Neural cell (in vitro differentiated cells): ENCODE measurements at regions not wholly inside any gene's neighbourhood (a gene's known extent, or its start where the extent isn't known, plus 50 kb on each side); places are given as distances from the start of the nearest gene placed in this dataset.

Source experiments
- H2AFZ ChIP-seq: fragments of 200-600, 300-800 bp; sonication (generic), shearing (Covaris generic); 2 replicates; pipeline ENCODE4 v1.6.0; 2014; ENCODE audit warnings: low read depth, mild to moderate bottlenecking, antibody characterized with exemption, low read length, moderate library complexity
- H3F3A ChIP-seq: fragments of 200-600 bp; shearing (Covaris generic); 2 replicates; pipeline ENCODE4 v1.6.1; 2016; ENCODE audit warnings: mild to moderate bottlenecking, moderate library complexity, mixed read lengths, antibody characterized with exemption, low read length; ENCODE audit not compliant: insufficient read depth, poor library complexity, severe bottlenecking
- H3K27ac ChIP-seq: fragments of 200-600, 300-800 bp; sonication (generic), shearing (Covaris generic); 2 replicates; pipeline ENCODE4 v1.5.1; 2014; ENCODE audit warnings: mild to moderate bottlenecking, low read length, moderate library complexity
- H3K27me3 ChIP-seq: fragments of 300-800, 200-600 bp; sonication (generic), shearing (Covaris generic); 2 replicates; pipeline ENCODE4 v1.6.0; 2014; ENCODE audit warnings: mild to moderate bottlenecking, low read depth, low read length, moderate library complexity; ENCODE audit not compliant: insufficient read depth
- H3K36me3 ChIP-seq: fragments of 300-800, 200-600 bp; sonication (generic), shearing (Covaris generic); 2 replicates; pipeline ENCODE4 v1.5.1; 2014; ENCODE audit warnings: mild to moderate bottlenecking, antibody characterized with exemption, low read length, moderate library complexity; ENCODE audit not compliant: insufficient read depth
- H3K4me2 ChIP-seq: fragments of 300-800, 200-600 bp; sonication (generic), shearing (Covaris generic); 2 replicates; pipeline ENCODE4 v1.6.0; 2014; ENCODE audit warnings: mild to moderate bottlenecking, low read length
- H3K4me3 ChIP-seq: fragments of 300-800, 200-600 bp; sonication (generic), shearing (Covaris generic); 2 replicates; pipeline ENCODE4 v1.5.1; 2014; ENCODE audit warnings: mild to moderate bottlenecking, low read length, moderate library complexity
- H3K79me2 ChIP-seq: fragments of 200-600 bp; shearing (Covaris generic); replicated peaks from 2 replicates; pipeline ENCODE4 v1.6.0; 2014; ENCODE audit warnings: mild to moderate bottlenecking, low read length, moderate library complexity; ENCODE audit not compliant: insufficient read depth
- H3K9ac ChIP-seq: fragments of 300-800, 200-600 bp; sonication (generic), shearing (Covaris generic); 2 replicates; pipeline ENCODE4 v1.6.1; 2016; ENCODE audit warnings: mild to moderate bottlenecking, low read length, mixed read lengths
- H3K9me2 ChIP-seq: fragments of 200-600 bp; shearing (Covaris generic); 2 replicates; pipeline ENCODE4 v1.6.1; 2016; ENCODE audit warnings: mild to moderate bottlenecking, low read length, mixed read lengths; ENCODE audit not compliant: insufficient read depth
- H3K9me3 ChIP-seq: fragments of 200-600, 300-800 bp; sonication (generic), shearing (Covaris generic); 2 replicates; pipeline ENCODE4 v1.6.1; 2016; ENCODE audit warnings: mild to moderate bottlenecking, mixed run types, low read length, moderate library complexity, mixed read lengths
- H4K20me1 ChIP-seq: fragments of 200-600 bp; shearing (Covaris generic); 2 replicates; pipeline ENCODE4 v1.6.1; 2016; ENCODE audit warnings: mild to moderate bottlenecking, mixed run types; ENCODE audit not compliant: insufficient read depth
- CTCF ChIP-seq: fragments of 450-650 bp; IDR thresholded peaks from 2 replicates; pipeline ENCODE4 v1.5.1; 2014; ENCODE audit warnings: antibody characterized with exemption, mild to moderate bottlenecking, moderate library complexity; ENCODE audit not compliant: poor library complexity, severe bottlenecking
- EP300 ChIP-seq: fragments of 450-650 bp; conservative IDR thresholded peaks from 2 replicates; pipeline ENCODE4 v1.6.1; 2014; ENCODE audit warnings: antibody characterized with exemption, mild to moderate bottlenecking, moderate library complexity; ENCODE audit not compliant: poor library complexity, severe bottlenecking
- EZH2 ChIP-seq: fragments of 200-600, 300-800 bp; shearing (Covaris generic), sonication (generic); IDR thresholded peaks from 2 replicates; pipeline ENCODE4 v1.6.1; 2014; ENCODE audit warnings: antibody characterized with exemption, low read length, borderline replicate concordance, mild to moderate bottlenecking; ENCODE audit not compliant: insufficient read depth, poor library complexity, severe bottlenecking
- MXI1 ChIP-seq: fragments of 450-650 bp; conservative IDR thresholded peaks from 2 replicates; pipeline ENCODE4 v1.6.1; 2014; ENCODE audit warnings: antibody characterized with exemption, mild to moderate bottlenecking; ENCODE audit not compliant: poor library complexity, severe bottlenecking
- POLR2AphosphoS5 ChIP-seq: IDR thresholded peaks from 2 replicates; pipeline ENCODE4 v1.6.1; 2012
- RAD21 ChIP-seq: fragments of 450-650 bp; conservative IDR thresholded peaks from 2 replicates; pipeline ENCODE4 v1.6.1; 2014; ENCODE audit warnings: antibody characterized with exemption, mild to moderate bottlenecking, moderate library complexity
- REST ChIP-seq: IDR thresholded peaks from 2 replicates; pipeline ENCODE4 v1.6.1; 2012; ENCODE audit warnings: borderline replicate concordance
- SMC3 ChIP-seq: fragments of 450-650 bp; conservative IDR thresholded peaks from 2 replicates; pipeline ENCODE4 v1.6.1; 2014; ENCODE audit warnings: antibody characterized with exemption, mild to moderate bottlenecking, moderate library complexity; ENCODE audit not compliant: poor library complexity
- TAF1 ChIP-seq: IDR thresholded peaks from 2 replicates; pipeline ENCODE4 v1.6.1; 2012; ENCODE audit warnings: low read depth

GRCh38 chr19:30228113-30228834, 143.9 kb upstream of the ZNF536 start:
- peak overlapping the region; percentile 84 for H3K4me2 ChIP-seq
- no peak overlapping the region for H3K27ac ChIP-seq
- peak overlapping the region; percentile 69 for H3K9ac ChIP-seq
- H3K9me3 ChIP-seq: no peaks in the 10 kb centered on the region
- H3K79me2 ChIP-seq: no peaks in the 10 kb centered on the region
- H3K27me3 ChIP-seq: peaks cover 39% of the 10 kb centered on the region
- H3K4me3 ChIP-seq: peak overlapping the region; percentile 84
- no peak for TF ChIP-seq TAF1
- no peak for TF ChIP-seq POLR2AphosphoS5
- TF ChIP-seq SMC3: no peak
- TF ChIP-seq EP300: no peak
- TF ChIP-seq EZH2: no peak
- TF ChIP-seq RAD21: no peak
- TF ChIP-seq MXI1: no peak
- TF ChIP-seq REST: no peak
- TF ChIP-seq CTCF: no peak
- peak overlapping the region; percentile 14 for H2AFZ ChIP-seq
- H4K20me1 ChIP-seq: no peaks in the 10 kb centered on the region
- no peaks in the 10 kb centered on the region for H3K36me3 ChIP-seq
- no peaks in the 10 kb centered on the region for H3K9me2 ChIP-seq
- H3F3A ChIP-seq: peaks cover 8% of the 10 kb centered on the region

- peaks cover 32% of the 10 kb centered on the region for H3K27me3 ChIP-seq
- peak overlapping the region; percentile 69 for H3K9ac ChIP-seq
- no peak overlapping the region for H2AFZ ChIP-seq
- no peaks in the 10 kb centered on the region for H3K36me3 ChIP-seq
- H3K9me3 ChIP-seq: no peaks in the 10 kb centered on the region
- no peaks in the 10 kb centered on the region for H3K9me2 ChIP-seq
- H3K79me2 ChIP-seq: no peaks in the 10 kb centered on the region
- peak; percentile 11 for TF ChIP-seq SMC3
- TF ChIP-seq POLR2AphosphoS5: peak; percentile 28
- TF ChIP-seq TAF1: peak; percentile 13
- TF ChIP-seq EP300: no peak
- peaks cover 8% of the 10 kb centered on the region for H3F3A ChIP-seq
- H3K4me3 ChIP-seq: peak overlapping the region; percentile 84
- no peaks in the 10 kb centered on the region for H4K20me1 ChIP-seq
- peak overlapping the region; percentile 37 for H3K27ac ChIP-seq
- H3K4me2 ChIP-seq: peak overlapping the region; percentile 87
These were observed 143.2 kb upstream of the ZNF536 start for GRCh38 chr19:30228835-30229524.
